Endothelial cell of umbilical vein (primary cell): ENCODE measurements at regions not wholly inside any gene's neighbourhood (a gene's known extent, or its start where the extent isn't known, plus 50 kb on each side); places are given as distances from the start of the nearest gene placed in this dataset.

Experiments
- EZH2 ChIP-seq: IDR thresholded peaks from 2 replicates; pipeline ENCODE4 v1.6.1; 2012; ENCODE audit warnings: borderline replicate concordance, low read depth, mild to moderate bottlenecking, moderate library complexity, low read length, inconsistent platforms; ENCODE audit not compliant: severe bottlenecking
- GATA2 ChIP-seq: IDR thresholded peaks from 2 replicates; pipeline ENCODE4 v1.7.0; 2011; ENCODE audit warnings: low read depth, mild to moderate bottlenecking, moderate library complexity, mixed read lengths, low read length; ENCODE audit not compliant: insufficient read length, insufficient read depth
- JUN ChIP-seq: IDR thresholded peaks from 2 replicates; pipeline ENCODE4 v1.6.1; 2011; ENCODE audit warnings: borderline replicate concordance, low read depth; ENCODE audit not compliant: insufficient read length, insufficient read depth
- MYC ChIP-seq: IDR thresholded peaks from one replicate; pipeline ENCODE4 v1.6.1; 2011; ENCODE audit warnings: mild to moderate bottlenecking, low read depth, low read length
- POLR2A ChIP-seq: IDR thresholded peaks from 2 replicates; pipeline ENCODE4 v1.6.1; 2012; ENCODE audit warnings: low read depth, mild to moderate bottlenecking, control low read depth, low read length
- POLR2AphosphoS5 ChIP-seq: IDR thresholded peaks from 2 replicates; pipeline ENCODE4 v1.6.1; 2012; ENCODE audit warnings: low read depth, mild to moderate bottlenecking, control low read depth, low read length, moderate library complexity; ENCODE audit not compliant: insufficient read depth
- TF ChIP-seq, protein P1 (sequence below), 2 donors: IDR thresholded peaks; 1 replicate in 1 of 2; 2 replicates in 1 of 2; pipeline ENCODE4 v1.5.1; 2011; ENCODE audit warnings: low read length in 2 of 2, mild to moderate bottlenecking in 2 of 2, moderate library complexity in 2 of 2, control low read depth in 1 of 2, inconsistent platforms in 1 of 2, low read depth in 1 of 2; ENCODE audit not compliant: insufficient read depth in 1 of 2; ENCODE audit errors: extremely low read depth in 1 of 2

GRCh38 chr7:52085610-52086009 is 769.0 kb upstream of the COBL start:
- no peak for TF ChIP-seq EZH2
- no peak for TF ChIP-seq POLR2A
- no peak for TF ChIP-seq POLR2AphosphoS5
- TF ChIP-seq, protein P1, sequence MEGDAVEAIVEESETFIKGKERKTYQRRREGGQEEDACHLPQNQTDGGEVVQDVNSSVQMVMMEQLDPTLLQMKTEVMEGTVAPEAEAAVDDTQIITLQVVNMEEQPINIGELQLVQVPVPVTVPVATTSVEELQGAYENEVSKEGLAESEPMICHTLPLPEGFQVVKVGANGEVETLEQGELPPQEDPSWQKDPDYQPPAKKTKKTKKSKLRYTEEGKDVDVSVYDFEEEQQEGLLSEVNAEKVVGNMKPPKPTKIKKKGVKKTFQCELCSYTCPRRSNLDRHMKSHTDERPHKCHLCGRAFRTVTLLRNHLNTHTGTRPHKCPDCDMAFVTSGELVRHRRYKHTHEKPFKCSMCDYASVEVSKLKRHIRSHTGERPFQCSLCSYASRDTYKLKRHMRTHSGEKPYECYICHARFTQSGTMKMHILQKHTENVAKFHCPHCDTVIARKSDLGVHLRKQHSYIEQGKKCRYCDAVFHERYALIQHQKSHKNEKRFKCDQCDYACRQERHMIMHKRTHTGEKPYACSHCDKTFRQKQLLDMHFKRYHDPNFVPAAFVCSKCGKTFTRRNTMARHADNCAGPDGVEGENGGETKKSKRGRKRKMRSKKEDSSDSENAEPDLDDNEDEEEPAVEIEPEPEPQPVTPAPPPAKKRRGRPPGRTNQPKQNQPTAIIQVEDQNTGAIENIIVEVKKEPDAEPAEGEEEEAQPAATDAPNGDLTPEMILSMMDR (IDR thresholded peaks at IDR 0.05; ENCODE audit: extremely low read depth in 1 of 2, insufficient read depth in 1 of 2, low read depth in 1 of 2, low read length in 2 of 2), result no peak
- TF ChIP-seq GATA2, result no peak
- TF ChIP-seq JUN, result no peak
- no peak for TF ChIP-seq MYC
